ENCODE measurements at regions not wholly inside any gene's neighbourhood (a gene's known extent, or its start where the extent isn't known, plus 50 kb on each side); places are given as distances from the start of the nearest gene placed in this dataset.

DNA sequence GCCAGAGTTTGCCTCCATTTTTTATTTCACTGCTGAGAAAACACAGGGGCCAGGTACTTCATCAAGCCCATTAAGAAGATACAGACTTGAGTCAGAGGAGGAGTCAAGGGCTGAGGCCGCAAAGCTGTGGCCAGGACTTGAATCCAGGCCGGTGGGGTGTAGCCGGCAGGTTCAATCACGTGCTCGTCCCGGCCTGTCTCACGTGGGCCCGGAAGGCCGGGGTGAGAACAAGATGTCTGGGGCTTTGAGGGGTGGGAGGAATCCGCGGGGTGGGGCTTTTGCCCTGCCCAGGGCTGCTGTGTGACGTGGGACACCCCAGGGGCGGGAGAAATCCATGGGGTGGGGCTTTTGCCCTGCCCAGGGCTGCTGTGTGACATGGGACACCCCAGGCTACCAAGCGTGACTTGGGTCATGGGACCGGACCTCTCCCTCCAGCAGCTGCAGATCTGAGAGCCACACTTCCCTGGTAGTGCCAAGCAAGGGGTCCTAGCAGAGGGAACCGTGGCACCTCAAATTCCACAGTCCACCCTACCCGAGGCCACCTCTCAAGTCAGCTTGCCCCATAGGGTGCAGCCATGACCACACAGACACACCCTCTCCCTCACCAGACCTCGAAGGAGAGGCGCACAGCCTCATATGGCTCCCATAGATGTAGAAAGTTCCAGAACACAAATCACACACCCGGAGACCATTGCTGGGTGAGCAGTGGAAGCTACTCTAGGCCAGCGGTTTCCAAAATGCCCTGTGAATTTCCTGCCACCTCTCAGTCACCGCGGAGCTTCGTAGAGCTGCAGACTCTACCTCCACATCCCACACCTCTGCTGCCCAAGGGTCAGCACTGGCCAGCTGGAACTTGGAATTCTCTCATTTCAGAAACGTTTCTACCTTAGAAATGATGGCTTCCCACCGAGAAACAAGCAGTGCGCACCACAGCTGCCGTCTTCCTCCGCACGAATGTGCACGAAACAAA, 156.1 kb downstream of the DLL1 start:
- TF ChIP-seq, protein P1, sequence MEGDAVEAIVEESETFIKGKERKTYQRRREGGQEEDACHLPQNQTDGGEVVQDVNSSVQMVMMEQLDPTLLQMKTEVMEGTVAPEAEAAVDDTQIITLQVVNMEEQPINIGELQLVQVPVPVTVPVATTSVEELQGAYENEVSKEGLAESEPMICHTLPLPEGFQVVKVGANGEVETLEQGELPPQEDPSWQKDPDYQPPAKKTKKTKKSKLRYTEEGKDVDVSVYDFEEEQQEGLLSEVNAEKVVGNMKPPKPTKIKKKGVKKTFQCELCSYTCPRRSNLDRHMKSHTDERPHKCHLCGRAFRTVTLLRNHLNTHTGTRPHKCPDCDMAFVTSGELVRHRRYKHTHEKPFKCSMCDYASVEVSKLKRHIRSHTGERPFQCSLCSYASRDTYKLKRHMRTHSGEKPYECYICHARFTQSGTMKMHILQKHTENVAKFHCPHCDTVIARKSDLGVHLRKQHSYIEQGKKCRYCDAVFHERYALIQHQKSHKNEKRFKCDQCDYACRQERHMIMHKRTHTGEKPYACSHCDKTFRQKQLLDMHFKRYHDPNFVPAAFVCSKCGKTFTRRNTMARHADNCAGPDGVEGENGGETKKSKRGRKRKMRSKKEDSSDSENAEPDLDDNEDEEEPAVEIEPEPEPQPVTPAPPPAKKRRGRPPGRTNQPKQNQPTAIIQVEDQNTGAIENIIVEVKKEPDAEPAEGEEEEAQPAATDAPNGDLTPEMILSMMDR (IDR thresholded peaks at IDR 0.05), result no peak
- TF ChIP-seq EP300 (IDR thresholded peaks at IDR 0.05), result no peak
- TF ChIP-seq POLR2A (IDR thresholded peaks at IDR 0.05; ENCODE audit: low read depth), result no peak
- no peak for TF ChIP-seq POLR2AphosphoS5 (IDR thresholded peaks at IDR 0.05)

Measured in esophagus muscularis mucosa (tissue), 4 donors.